Glutamatergic neuron (in vitro differentiated cells): ENCODE measurements at regions not wholly inside any gene's neighbourhood (a gene's known extent, or its start where the extent isn't known, plus 50 kb on each side); places are given as distances from the start of the nearest gene placed in this dataset.
"Not testable (repeated sequence)": the region's sequence is repeated elsewhere in the genome, so short reads cannot be mapped to it uniquely, and the experiment has no call there.

ENCODE experiments used
- DNase-seq: peaks from one replicate; pipeline ENCODE4 v3.0.0; 2022
- H3K27ac Mint-ChIP-seq: one replicate; pipeline ENCODE4 v1.8.0; 2020; ENCODE audit warnings: mild to moderate bottlenecking, mixed read lengths, inconsistent platforms; ENCODE audit not compliant: unreplicated experiment
- H3K27me3 Mint-ChIP-seq: one replicate; pipeline ENCODE4 v1.8.0; 2020; ENCODE audit warnings: mild to moderate bottlenecking, moderate library complexity, mixed read lengths, inconsistent platforms; ENCODE audit not compliant: unreplicated experiment
- H3K36me3 Mint-ChIP-seq: one replicate; pipeline ENCODE4 v1.8.0; 2020; ENCODE audit warnings: mild to moderate bottlenecking, mixed read lengths, inconsistent platforms; ENCODE audit not compliant: unreplicated experiment
- H3K4me1 Mint-ChIP-seq: one replicate; pipeline ENCODE4 v1.8.0; 2020; ENCODE audit warnings: mild to moderate bottlenecking, low read depth, mixed read lengths, inconsistent platforms; ENCODE audit not compliant: unreplicated experiment
- H3K4me3 Mint-ChIP-seq: one replicate; pipeline ENCODE4 v1.8.0; 2020; ENCODE audit warnings: mild to moderate bottlenecking, mixed read lengths, inconsistent platforms; ENCODE audit not compliant: unreplicated experiment
- H3K9me3 Mint-ChIP-seq: one replicate; pipeline ENCODE4 v1.8.0; 2020; ENCODE audit warnings: mild to moderate bottlenecking, moderate library complexity, mixed read lengths, inconsistent platforms; ENCODE audit not compliant: unreplicated experiment
- CTCF ChIP-seq: fragments of 200-600 bp; sonication (generic); IDR thresholded peaks from one replicate; pipeline ENCODE4 v1.5.0; 2021; ENCODE audit not compliant: partially characterized antibody, unreplicated experiment

- no peak for DNase-seq
- Mint-ChIP-seq H3K4me3 (no peak overlapping the region), H3K4me1 (peaks cover 10% of the 10 kb centered on the region), H3K27ac (peak overlapping the region; percentile 44), H3K36me3 (peaks cover 7% of the 10 kb centered on the region), H3K9me3 (no peaks in the 10 kb centered on the region), H3K27me3 (peaks cover 2% of the 10 kb centered on the region)
- no peak for TF ChIP-seq CTCF
These were observed 62.0 kb downstream of the CAVIN4 start for GRCh38 chr9:100639854-100640253.

- DNase-seq, result no peak
- no peak for TF ChIP-seq CTCF
- Mint-ChIP-seq H3K27ac (no peak overlapping the region), H3K36me3 (peaks cover 13% of the 10 kb centered on the region), H3K4me3 (no peak overlapping the region), H3K27me3 (peaks cover 2% of the 10 kb centered on the region), H3K9me3 (no peaks in the 10 kb centered on the region), H3K4me1 (peaks cover 10% of the 10 kb centered on the region)
These were observed 62.7 kb downstream of the CAVIN4 start for GRCh38 chr9:100640447-100641050.

GRCh38 chr9:100641166-100641565, 63.3 kb downstream of the CAVIN4 start:
- H3K27ac Mint-ChIP-seq, result no peak overlapping the region
- H3K27me3 Mint-ChIP-seq, result peaks cover 2% of the 10 kb centered on the region
- no peak for DNase-seq
- H3K4me3 Mint-ChIP-seq, result no peak overlapping the region
- H3K36me3 Mint-ChIP-seq, result peaks cover 13% of the 10 kb centered on the region
- H3K4me1 Mint-ChIP-seq, result peaks cover 10% of the 10 kb centered on the region
- peak; percentile 19 for TF ChIP-seq CTCF
- no peaks in the 10 kb centered on the region for H3K9me3 Mint-ChIP-seq

GRCh38 chr9:100652850-100653249, 75.0 kb downstream of the CAVIN4 start:
- no peak for TF ChIP-seq CTCF
- Mint-ChIP-seq H3K9me3 (peaks cover 7% of the 10 kb centered on the region), H3K27me3 (peaks cover 2% of the 10 kb centered on the region), H3K27ac (no peak overlapping the region), H3K36me3 (peaks cover 12% of the 10 kb centered on the region), H3K4me1 (no peaks in the 10 kb centered on the region), H3K4me3 (no peak overlapping the region)
- DNase-seq, result no peak

- peaks cover 16% of the 10 kb centered on the region for H3K36me3 Mint-ChIP-seq
- H3K27ac Mint-ChIP-seq, result no peak overlapping the region
- no peak for DNase-seq
- H3K27me3 Mint-ChIP-seq, result peaks cover 2% of the 10 kb centered on the region
- H3K4me1 Mint-ChIP-seq, result no peaks in the 10 kb centered on the region
- no peak overlapping the region for H3K4me3 Mint-ChIP-seq
- TF ChIP-seq CTCF, result no peak
- peaks cover 5% of the 10 kb centered on the region for H3K9me3 Mint-ChIP-seq
These were observed 75.9 kb downstream of the CAVIN4 start for GRCh38 chr9:100653643-100654334.

GRCh38 chr9:100656851-100657250, 79.0 kb downstream of the CAVIN4 start:
- not testable (repeated sequence) for DNase-seq, H3K27me3 Mint-ChIP-seq, H3K9me3 Mint-ChIP-seq, H3K4me3 Mint-ChIP-seq, H3K27ac Mint-ChIP-seq, H3K4me1 Mint-ChIP-seq
- H3K36me3 Mint-ChIP-seq, result peaks cover 16% of the 10 kb centered on the region
